ENCODE measurements at regions not wholly inside any gene's neighbourhood (a gene's known extent, or its start where the extent isn't known, plus 50 kb on each side); places are given as distances from the start of the nearest gene placed in this dataset.
"Not testable (repeated sequence)": the region's sequence is repeated elsewhere in the genome, so short reads cannot be mapped to it uniquely, and the experiment has no call there.

- TF ChIP-seq EZH2 (IDR thresholded peaks at IDR 0.05; ENCODE audit: low read length, missing control alignments); CTCF (conservative IDR thresholded peaks at IDR 0.05 in 1 of 2, IDR thresholded peaks at IDR 0.05 in 1 of 2; ENCODE audit: low read depth in 1 of 2, low read length in 2 of 2): not testable (repeated sequence)
Measured at GRCh38 chr6:14600306-14600705, 482.7 kb downstream of the CD83 start.
